ENCODE measurements at regions not wholly inside any gene's neighbourhood (a gene's known extent, or its start where the extent isn't known, plus 50 kb on each side); places are given as distances from the start of the nearest gene placed in this dataset.
A peak's percentile ranks its signal among the peaks of the same experiment; 100 is the strongest.

- Mint-ChIP-seq H3K27ac (no peak overlapping the region), H3K27me3 (peaks cover 7% of the 10 kb centered on the region), H3K36me3 (no peaks in the 10 kb centered on the region), H3K4me3 (no peak overlapping the region), H3K9me3 (peaks cover 0 to 4% (median 0%) of the 10 kb centered on the region in 7 donors), H3K4me1 (peaks cover 0 to 2% (median 0%) of the 10 kb centered on the region in 4 donors)
- Histone ChIP-seq H3K4me1 (ENCODE audit: control insufficient read depth, insufficient read depth, low read length, poor library complexity, severe bottlenecking) (no peaks in the 10 kb centered on the region), H3K27ac (ENCODE audit: insufficient read depth, low read length, poor library complexity, severe bottlenecking) (no peak overlapping the region), H3K36me3 (ENCODE audit: control insufficient read depth, insufficient read depth, low read length) (no peaks in the 10 kb centered on the region), H3K27me3 (ENCODE audit: control insufficient read depth, insufficient read depth, low read length) (peaks cover 2% of the 10 kb centered on the region), H3K9me3 (ENCODE audit: control insufficient read depth in 2 of 2, low read length in 2 of 2) (no peaks in the 10 kb centered on the region), H3K4me3 (ENCODE audit: low read depth, low read length) (no peak overlapping the region)
- no peak for DNase-seq
- no peak for ATAC-seq (ENCODE audit: low read depth in 2 of 2)
These were observed 132.5 kb upstream of the ADRA1B start for GRCh38 chr5:159783726-159784247.

GRCh38 chr5:159784993-159785392 is 131.3 kb upstream of the ADRA1B start:
- Histone ChIP-seq H3K27ac (ENCODE audit: insufficient read depth, low read length, poor library complexity, severe bottlenecking) (no peak overlapping the region), H3K36me3 (ENCODE audit: control insufficient read depth, insufficient read depth, low read length) (no peaks in the 10 kb centered on the region), H3K4me1 (ENCODE audit: control insufficient read depth, insufficient read depth, low read length, poor library complexity, severe bottlenecking) (no peaks in the 10 kb centered on the region), H3K4me3 (ENCODE audit: low read depth, low read length) (no peak overlapping the region), H3K27me3 (ENCODE audit: control insufficient read depth, insufficient read depth, low read length) (peaks cover 2% of the 10 kb centered on the region), H3K9me3 (ENCODE audit: control insufficient read depth in 2 of 2, low read length in 2 of 2) (no peaks in the 10 kb centered on the region)
- ATAC-seq (ENCODE audit: low read depth in 2 of 2) (no peak), DNase-seq (no peak)
- Mint-ChIP-seq H3K27ac (no peak overlapping the region), H3K27me3 (peaks cover 13% of the 10 kb centered on the region), H3K4me3 (no peak overlapping the region), H3K36me3 (no peaks in the 10 kb centered on the region), H3K9me3 (peaks cover 0 to 4% (median 0%) of the 10 kb centered on the region in 7 donors), H3K4me1 (peaks cover 0 to 2% (median 0%) of the 10 kb centered on the region in 4 donors)

GRCh38 chr5:159785656-159786055 is 130.6 kb upstream of the ADRA1B start:
- peaks cover 0 to 2% (median 0%) of the 10 kb centered on the region in 4 donors for H3K4me1 Mint-ChIP-seq
- no peak overlapping the region for H3K27ac Mint-ChIP-seq
- Histone ChIP-seq H3K36me3 (ENCODE audit: control insufficient read depth, insufficient read depth, low read length) (no peaks in the 10 kb centered on the region), H3K4me3 (ENCODE audit: low read depth, low read length) (no peak overlapping the region), H3K4me1 (ENCODE audit: control insufficient read depth, insufficient read depth, low read length, poor library complexity, severe bottlenecking) (no peaks in the 10 kb centered on the region), H3K9me3 (ENCODE audit: control insufficient read depth in 2 of 2, low read length in 2 of 2) (no peaks in the 10 kb centered on the region), H3K27ac (ENCODE audit: insufficient read depth, low read length, poor library complexity, severe bottlenecking) (no peak overlapping the region), H3K27me3 (ENCODE audit: control insufficient read depth, insufficient read depth, low read length) (peaks cover 2% of the 10 kb centered on the region)
- ATAC-seq (ENCODE audit: low read depth in 2 of 2), result no peak
- peaks cover 13% of the 10 kb centered on the region for H3K27me3 Mint-ChIP-seq
- H3K9me3 Mint-ChIP-seq, result peaks cover 0 to 4% (median 0%) of the 10 kb centered on the region in 7 donors
- no peaks in the 10 kb centered on the region for H3K36me3 Mint-ChIP-seq
- no peak for DNase-seq
- H3K4me3 Mint-ChIP-seq, result no peak overlapping the region

- no peak for ATAC-seq (ENCODE audit: low read depth in 2 of 2)
- H3K4me3 Mint-ChIP-seq, result no peak overlapping the region
- H3K36me3 Mint-ChIP-seq, result no peaks in the 10 kb centered on the region
These were observed 130.1 kb upstream of the ADRA1B start for GRCh38 chr5:159786201-159786600.

GRCh38 chr5:159786901-159787691 is 129.2 kb upstream of the ADRA1B start:
- H3K27me3 Mint-ChIP-seq, result peaks cover 13% of the 10 kb centered on the region
- H3K9me3 ChIP-seq (ENCODE audit: control insufficient read depth in 2 of 2, low read length in 2 of 2), result no peaks in the 10 kb centered on the region
- H3K27ac ChIP-seq (ENCODE audit: insufficient read depth, low read length, poor library complexity, severe bottlenecking), result no peak overlapping the region
- H3K4me1 ChIP-seq (ENCODE audit: control insufficient read depth, insufficient read depth, low read length, poor library complexity, severe bottlenecking), result no peaks in the 10 kb centered on the region
- H3K9me3 Mint-ChIP-seq, result no peaks in the 10 kb centered on the region
- DNase-seq (no peak), ATAC-seq (ENCODE audit: low read depth in 2 of 2) (no peak)
- peaks cover 2% of the 10 kb centered on the region for H3K27me3 ChIP-seq (ENCODE audit: control insufficient read depth, insufficient read depth, low read length)
- H3K4me1 Mint-ChIP-seq, result peaks cover 0 to 2% (median 0%) of the 10 kb centered on the region in 4 donors
- H3K36me3 Mint-ChIP-seq, result no peaks in the 10 kb centered on the region
- H3K4me3 Mint-ChIP-seq, result no peak overlapping the region
- peak overlapping the region in 1 of 3 donors; percentile 33 for H3K27ac Mint-ChIP-seq
- no peak overlapping the region for H3K4me3 ChIP-seq (ENCODE audit: low read depth, low read length)
- H3K36me3 ChIP-seq (ENCODE audit: control insufficient read depth, insufficient read depth, low read length), result no peaks in the 10 kb centered on the region

More at GRCh38 chr5:159786201-159786600, 130.1 kb upstream of the ADRA1B start:
- Histone ChIP-seq H3K27me3 (ENCODE audit: control insufficient read depth, insufficient read depth, low read length) (peaks cover 2% of the 10 kb centered on the region), H3K36me3 (ENCODE audit: control insufficient read depth, insufficient read depth, low read length) (no peaks in the 10 kb centered on the region), H3K27ac (ENCODE audit: insufficient read depth, low read length, poor library complexity, severe bottlenecking) (no peak overlapping the region), H3K4me1 (ENCODE audit: control insufficient read depth, insufficient read depth, low read length, poor library complexity, severe bottlenecking) (no peaks in the 10 kb centered on the region), H3K4me3 (ENCODE audit: low read depth, low read length) (no peak overlapping the region), H3K9me3 (ENCODE audit: control insufficient read depth in 2 of 2, low read length in 2 of 2) (no peaks in the 10 kb centered on the region)
- H3K27ac Mint-ChIP-seq, result no peak overlapping the region
- H3K9me3 Mint-ChIP-seq, result peaks cover 0 to under 1% (median 0%) of the 10 kb centered on the region in 7 donors
- peaks cover 0 to 2% (median 0%) of the 10 kb centered on the region in 4 donors for H3K4me1 Mint-ChIP-seq
- peaks cover 13% of the 10 kb centered on the region for H3K27me3 Mint-ChIP-seq
- no peak for DNase-seq

GRCh38 chr5:159787837-159788236 is 128.4 kb upstream of the ADRA1B start:
- no peak overlapping the region for H3K27ac ChIP-seq (ENCODE audit: insufficient read depth, low read length, poor library complexity, severe bottlenecking)
- Mint-ChIP-seq H3K27me3 (peaks cover 7% of the 10 kb centered on the region), H3K4me1 (no peaks in the 10 kb centered on the region), H3K27ac (no peak overlapping the region), H3K4me3 (no peak overlapping the region), H3K36me3 (no peaks in the 10 kb centered on the region), H3K9me3 (no peaks in the 10 kb centered on the region)
- peaks cover 2% of the 10 kb centered on the region for H3K27me3 ChIP-seq (ENCODE audit: control insufficient read depth, insufficient read depth, low read length)
- no peak overlapping the region for H3K4me3 ChIP-seq (ENCODE audit: low read depth, low read length)
- no peaks in the 10 kb centered on the region for H3K36me3 ChIP-seq (ENCODE audit: control insufficient read depth, insufficient read depth, low read length)
- ATAC-seq (ENCODE audit: low read depth in 2 of 2), result no peak
- no peak for DNase-seq
- H3K4me1 ChIP-seq (ENCODE audit: control insufficient read depth, insufficient read depth, low read length, poor library complexity, severe bottlenecking), result no peaks in the 10 kb centered on the region
- no peaks in the 10 kb centered on the region for H3K9me3 ChIP-seq (ENCODE audit: control insufficient read depth in 2 of 2, low read length in 2 of 2)

GRCh38 chr5:159788835-159789331 is 127.4 kb upstream of the ADRA1B start:
- H3K27me3 Mint-ChIP-seq, result peaks cover 6% of the 10 kb centered on the region
- no peaks in the 10 kb centered on the region for H3K4me1 ChIP-seq (ENCODE audit: control insufficient read depth, insufficient read depth, low read length, poor library complexity, severe bottlenecking)
- H3K9me3 ChIP-seq (ENCODE audit: control insufficient read depth in 2 of 2, low read length in 2 of 2), result no peaks in the 10 kb centered on the region
- H3K9me3 Mint-ChIP-seq, result no peaks in the 10 kb centered on the region
- no peak for ATAC-seq (ENCODE audit: low read depth in 2 of 2)
- H3K27ac Mint-ChIP-seq, result no peak overlapping the region
- no peaks in the 10 kb centered on the region for H3K36me3 Mint-ChIP-seq
- H3K27ac ChIP-seq (ENCODE audit: insufficient read depth, low read length, poor library complexity, severe bottlenecking), result no peak overlapping the region
- no peak overlapping the region for H3K4me3 ChIP-seq (ENCODE audit: low read depth, low read length)
- no peak for DNase-seq
- no peaks in the 10 kb centered on the region for H3K36me3 ChIP-seq (ENCODE audit: control insufficient read depth, insufficient read depth, low read length)
- no peaks in the 10 kb centered on the region for H3K4me1 Mint-ChIP-seq
- H3K27me3 ChIP-seq (ENCODE audit: control insufficient read depth, insufficient read depth, low read length), result peaks cover 2% of the 10 kb centered on the region
- no peak overlapping the region for H3K4me3 Mint-ChIP-seq

Measured in CD4-positive, CD25-positive, alpha-beta regulatory T cell (primary cell).